ENCODE measurements at regions not wholly inside any gene's neighbourhood (a gene's known extent, or its start where the extent isn't known, plus 50 kb on each side); places are given as distances from the start of the nearest gene placed in this dataset.

DNA sequence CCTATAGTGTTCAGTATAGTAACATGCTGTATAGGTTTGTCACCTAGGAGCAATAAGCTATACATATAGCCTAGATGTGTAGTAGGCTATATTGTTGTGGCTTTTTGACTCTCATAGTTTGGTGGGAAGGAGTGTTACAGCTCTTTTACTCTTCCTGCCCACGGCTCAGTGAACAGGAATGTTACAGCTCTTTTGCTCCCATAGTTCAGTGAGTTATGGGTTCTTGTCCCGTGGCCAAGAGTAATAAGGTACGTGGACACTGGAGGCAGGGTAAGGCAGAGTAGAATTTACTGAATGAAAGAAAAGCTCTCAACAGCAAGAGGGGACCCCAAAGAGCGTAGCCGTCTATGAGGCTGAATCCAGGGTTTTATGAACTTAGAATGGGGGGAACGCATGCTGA lies 734.3 kb downstream of the ADGRL2 start:
- TF ChIP-seq, protein P1, sequence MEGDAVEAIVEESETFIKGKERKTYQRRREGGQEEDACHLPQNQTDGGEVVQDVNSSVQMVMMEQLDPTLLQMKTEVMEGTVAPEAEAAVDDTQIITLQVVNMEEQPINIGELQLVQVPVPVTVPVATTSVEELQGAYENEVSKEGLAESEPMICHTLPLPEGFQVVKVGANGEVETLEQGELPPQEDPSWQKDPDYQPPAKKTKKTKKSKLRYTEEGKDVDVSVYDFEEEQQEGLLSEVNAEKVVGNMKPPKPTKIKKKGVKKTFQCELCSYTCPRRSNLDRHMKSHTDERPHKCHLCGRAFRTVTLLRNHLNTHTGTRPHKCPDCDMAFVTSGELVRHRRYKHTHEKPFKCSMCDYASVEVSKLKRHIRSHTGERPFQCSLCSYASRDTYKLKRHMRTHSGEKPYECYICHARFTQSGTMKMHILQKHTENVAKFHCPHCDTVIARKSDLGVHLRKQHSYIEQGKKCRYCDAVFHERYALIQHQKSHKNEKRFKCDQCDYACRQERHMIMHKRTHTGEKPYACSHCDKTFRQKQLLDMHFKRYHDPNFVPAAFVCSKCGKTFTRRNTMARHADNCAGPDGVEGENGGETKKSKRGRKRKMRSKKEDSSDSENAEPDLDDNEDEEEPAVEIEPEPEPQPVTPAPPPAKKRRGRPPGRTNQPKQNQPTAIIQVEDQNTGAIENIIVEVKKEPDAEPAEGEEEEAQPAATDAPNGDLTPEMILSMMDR (IDR thresholded peaks at IDR 0.05) = no peak
- TF ChIP-seq EP300 (IDR thresholded peaks at IDR 0.05) (no peak), POLR2A (IDR thresholded peaks at IDR 0.05) (no peak)
